Fibroblast of lung (primary cell): ENCODE measurements at regions not wholly inside any gene's neighbourhood (a gene's known extent, or its start where the extent isn't known, plus 50 kb on each side); places are given as distances from the start of the nearest gene placed in this dataset.

ENCODE experiments used
- CTCF ChIP-seq, 2 donors: IDR thresholded peaks in 1 of 2; conservative IDR thresholded peaks in 1 of 2; 1 replicate in 1 of 2; 2 replicates in 1 of 2; pipeline ENCODE4 v1.5.1; 2011 to 2012; ENCODE audit warnings: low read length in 2 of 2, control low read depth in 1 of 2, inconsistent platforms in 1 of 2, low read depth in 1 of 2, mild to moderate bottlenecking in 1 of 2
- EZH2 ChIP-seq: IDR thresholded peaks from 2 replicates; pipeline ENCODE4 v1.5.1; 2012; ENCODE audit warnings: low read length, control low read depth, mild to moderate bottlenecking; ENCODE audit errors: missing control alignments

- TF ChIP-seq CTCF (conservative IDR thresholded peaks at IDR 0.05 in 1 of 2, IDR thresholded peaks at IDR 0.05 in 1 of 2; ENCODE audit: low read depth in 1 of 2, low read length in 2 of 2) (no peak), EZH2 (no peak)
Measured at GRCh38 chr5:138661291-138661960, 86.2 kb upstream of the HSPA9 start.
